Body of pancreas (tissue), 4 donors: ENCODE measurements at regions not wholly inside any gene's neighbourhood (a gene's known extent, or its start where the extent isn't known, plus 50 kb on each side); places are given as distances from the start of the nearest gene placed in this dataset.

Source experiments
- ATAC-seq: fragments of 150-250 bp; one replicate; pipeline ENCODE4 v1.9.1; 2016
- DNase-seq, 4 donors: peaks; one replicate each; pipeline ENCODE4 v3.0.0-alpha.2; 2019
- H3K27ac ChIP-seq, 4 donors: fragments of 200-600 bp; sonication (generic); 1 replicate in 3 of 4; 2 replicates in 1 of 4; pipeline versions ENCODE4 v1.5.1 to v1.6.1; 2016 to 2019; ENCODE audit warnings: mild to moderate bottlenecking in 1 of 4, mixed read lengths in 1 of 4, moderate library complexity in 1 of 4
- H3K27me3 ChIP-seq, 2 donors: fragments of 200-600 bp; sonication (generic); one replicate each; pipeline ENCODE4 v1.6.0; 2016; ENCODE audit warnings: mild to moderate bottlenecking in 1 of 2
- H3K36me3 ChIP-seq, 2 donors: fragments of 200-600 bp; sonication (generic); replicated peaks in 1 of 2; 2 replicates each; pipeline ENCODE4 v1.5.1; 2016; ENCODE audit warnings: low read depth in 2 of 2; ENCODE audit not compliant: insufficient read depth in 1 of 2
- H3K4me1 ChIP-seq: fragments of 200-600 bp; sonication (generic); one replicate; pipeline ENCODE4 v1.6.0; 2016
- H3K4me3 ChIP-seq, 2 donors: fragments of 200-600 bp; sonication (generic); 1 replicate in 1 of 2; 2 replicates in 1 of 2; pipeline ENCODE4 v1.5.1; 2016 to 2019
- H3K9me3 ChIP-seq, 3 donors: fragments of 200-600 bp; sonication (generic); 1 replicate in 2 of 3; 2 replicates in 1 of 3; pipeline ENCODE4 v1.5.1; 2016
- CTCF ChIP-seq, 7 experiments: fragments of 450-650 bp in 4 of 7; fragments of 200-600 bp in 3 of 7; sonication (generic) in 3 of 7; IDR thresholded peaks; one replicate each; pipeline ENCODE4 v1.5.1; 2016 to 2019; ENCODE audit warnings: antibody characterized with exemption in 7 of 7
- POLR2A ChIP-seq, 3 donors: fragments of 450-650 bp; IDR thresholded peaks; one replicate each; pipeline ENCODE4 v1.6.1; 2016; ENCODE audit warnings: antibody characterized with exemption in 3 of 3, mild to moderate bottlenecking in 2 of 3
- WGBS, 2 donors: methylation state at CpG; one replicate each; pipeline ENCODE4 v1.1.5; 2017; 5-methylcytosine and 5-hydroxymethylcytosine counted together
- intact Hi-C: fragments of 100-400 bp; cut with DNase I; formaldehyde crosslinking; loops from one replicate; pipeline ENCODE4 v1.15.1; 2023

- no peak overlapping the region for H3K27ac ChIP-seq
- ATAC-seq (no peak), DNase-seq (no peak)
- no peaks in the 10 kb centered on the region for H3K9me3 ChIP-seq
- 53 to 58% methylated on average over 2 of the region's 2 CpGs for WGBS, 2 donors
- H3K36me3 ChIP-seq: no peaks in the 10 kb centered on the region
- no peaks in the 10 kb centered on the region for H3K27me3 ChIP-seq
- no peak overlapping the region for H3K4me3 ChIP-seq
- intact Hi-C loops: no loop called here
- TF ChIP-seq POLR2A (IDR thresholded peaks at IDR 0.05): no peak
- no peak for TF ChIP-seq CTCF (IDR thresholded peaks at IDR 0.05)
- no peaks in the 10 kb centered on the region for H3K4me1 ChIP-seq
Observed at GRCh38 chr2:51472300-51472699, 440.4 kb upstream of the NRXN1 start.

GRCh38 chr2:51469102-51469501, 437.2 kb upstream of the NRXN1 start:
- Histone ChIP-seq H3K4me1 (no peaks in the 10 kb centered on the region), H3K9me3 (no peaks in the 10 kb centered on the region), H3K36me3 (no peaks in the 10 kb centered on the region), H3K4me3 (no peak overlapping the region), H3K27me3 (no peaks in the 10 kb centered on the region), H3K27ac (no peak overlapping the region)
- 80 to 83% methylated on average over 4 of the region's 4 CpGs for WGBS, 2 donors
- no peak for DNase-seq
- no peak for TF ChIP-seq POLR2A (IDR thresholded peaks at IDR 0.05)
- TF ChIP-seq CTCF (IDR thresholded peaks at IDR 0.05): no peak
- intact Hi-C loops: no loop called here
- ATAC-seq: no peak

- no peak for TF ChIP-seq POLR2A (IDR thresholded peaks at IDR 0.05)
- TF ChIP-seq CTCF (IDR thresholded peaks at IDR 0.05): no peak
- Histone ChIP-seq H3K4me3 (no peak overlapping the region), H3K27ac (no peak overlapping the region), H3K36me3 (no peaks in the 10 kb centered on the region), H3K9me3 (no peaks in the 10 kb centered on the region), H3K4me1 (no peaks in the 10 kb centered on the region), H3K27me3 (no peaks in the 10 kb centered on the region)
- no peak for ATAC-seq
- intact Hi-C loops: no loop called here
- WGBS, 2 donors: 56 to 59% methylated on average over 4 of the region's 4 CpGs
- DNase-seq: no peak
Observed at GRCh38 chr2:51465326-51465725, 433.4 kb upstream of the NRXN1 start.

GRCh38 chr2:51454177-51454576, 422.2 kb upstream of the NRXN1 start:
- Histone ChIP-seq H3K4me3 (no peak overlapping the region), H3K27ac (no peak overlapping the region), H3K36me3 (no peaks in the 10 kb centered on the region), H3K27me3 (no peaks in the 10 kb centered on the region), H3K9me3 (no peaks in the 10 kb centered on the region), H3K4me1 (no peaks in the 10 kb centered on the region)
- DNase-seq (no peak), ATAC-seq (no peak)
- 62 to 63% methylated on average over 4 of the region's 4 CpGs for WGBS, 2 donors
- no peak for TF ChIP-seq POLR2A (IDR thresholded peaks at IDR 0.05)
- TF ChIP-seq CTCF (IDR thresholded peaks at IDR 0.05): no peak
- intact Hi-C loops: no loop called here

GRCh38 chr2:51448911-51449310, 417.0 kb upstream of the NRXN1 start:
- TF ChIP-seq CTCF (IDR thresholded peaks at IDR 0.05) (no peak), POLR2A (IDR thresholded peaks at IDR 0.05) (no peak)
- Histone ChIP-seq H3K27ac (no peak overlapping the region), H3K4me3 (no peak overlapping the region), H3K27me3 (no peaks in the 10 kb centered on the region), H3K9me3 (no peaks in the 10 kb centered on the region), H3K36me3 (no peaks in the 10 kb centered on the region), H3K4me1 (no peaks in the 10 kb centered on the region)
- ATAC-seq (no peak), DNase-seq (no peak)
- intact Hi-C loops: no loop called here
